ENCODE measurements at regions not wholly inside any gene's neighbourhood (a gene's known extent, or its start where the extent isn't known, plus 50 kb on each side); places are given as distances from the start of the nearest gene placed in this dataset.

DNA sequence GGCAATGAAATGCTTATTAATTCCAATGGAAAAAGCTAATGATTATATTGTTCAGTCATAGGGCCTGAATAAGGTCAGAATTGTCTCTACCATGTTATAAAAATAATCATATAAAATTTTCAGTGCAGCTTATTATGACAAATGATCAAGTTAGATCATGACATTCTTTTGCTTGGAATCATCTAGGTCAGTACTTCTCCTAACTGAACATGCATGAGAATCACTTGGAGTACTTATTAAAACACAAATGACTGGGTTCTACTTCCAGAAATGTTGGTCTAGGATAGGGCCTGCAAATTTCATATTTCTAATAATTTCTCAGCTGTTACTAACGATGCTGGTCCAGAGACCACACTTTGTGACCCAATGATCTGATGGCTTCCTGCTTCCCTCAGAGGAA lies 806.0 kb upstream of the ZNF608 start:
- no peak overlapping the region for H3K4me3 Mint-ChIP-seq
- no peak overlapping the region for H3K27ac Mint-ChIP-seq
- H3K4me1 Mint-ChIP-seq (ENCODE audit: low read depth): no peaks in the 10 kb centered on the region
- H3K27me3 Mint-ChIP-seq (ENCODE audit: insufficient read depth): no peaks in the 10 kb centered on the region
- no peaks in the 10 kb centered on the region for H3K36me3 Mint-ChIP-seq (ENCODE audit: low read depth)
- peaks cover 8% of the 10 kb centered on the region; the same call in 1 of the 2 replicates for H3K9me3 Mint-ChIP-seq
- DNase-seq: no peak
- TF ChIP-seq, protein P1, sequence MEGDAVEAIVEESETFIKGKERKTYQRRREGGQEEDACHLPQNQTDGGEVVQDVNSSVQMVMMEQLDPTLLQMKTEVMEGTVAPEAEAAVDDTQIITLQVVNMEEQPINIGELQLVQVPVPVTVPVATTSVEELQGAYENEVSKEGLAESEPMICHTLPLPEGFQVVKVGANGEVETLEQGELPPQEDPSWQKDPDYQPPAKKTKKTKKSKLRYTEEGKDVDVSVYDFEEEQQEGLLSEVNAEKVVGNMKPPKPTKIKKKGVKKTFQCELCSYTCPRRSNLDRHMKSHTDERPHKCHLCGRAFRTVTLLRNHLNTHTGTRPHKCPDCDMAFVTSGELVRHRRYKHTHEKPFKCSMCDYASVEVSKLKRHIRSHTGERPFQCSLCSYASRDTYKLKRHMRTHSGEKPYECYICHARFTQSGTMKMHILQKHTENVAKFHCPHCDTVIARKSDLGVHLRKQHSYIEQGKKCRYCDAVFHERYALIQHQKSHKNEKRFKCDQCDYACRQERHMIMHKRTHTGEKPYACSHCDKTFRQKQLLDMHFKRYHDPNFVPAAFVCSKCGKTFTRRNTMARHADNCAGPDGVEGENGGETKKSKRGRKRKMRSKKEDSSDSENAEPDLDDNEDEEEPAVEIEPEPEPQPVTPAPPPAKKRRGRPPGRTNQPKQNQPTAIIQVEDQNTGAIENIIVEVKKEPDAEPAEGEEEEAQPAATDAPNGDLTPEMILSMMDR (IDR thresholded peaks at IDR 0.05): no peak

DNA sequence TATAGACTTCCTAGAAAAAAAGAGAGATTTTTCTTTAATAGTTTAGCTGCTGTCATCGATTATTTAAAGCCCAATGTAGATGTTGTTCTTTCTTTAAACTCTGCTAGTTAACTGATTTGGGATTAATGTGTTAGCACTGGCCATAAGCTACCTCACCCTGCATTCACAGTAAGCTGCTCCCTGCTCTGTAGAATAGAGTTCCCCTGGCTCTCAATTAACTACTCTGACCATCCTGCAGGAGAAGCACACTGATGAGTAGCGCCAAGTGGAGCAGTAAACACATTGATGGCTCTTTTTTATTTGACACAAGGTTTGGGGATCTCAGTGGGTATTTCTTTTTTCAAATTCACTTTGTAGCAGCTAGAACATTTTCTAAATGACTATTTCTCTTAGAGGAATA lies 807.9 kb upstream of the ZNF608 start:
- Mint-ChIP-seq H3K27ac (no peak overlapping the region), H3K4me3 (no peak overlapping the region), H3K27me3 (ENCODE audit: insufficient read depth) (no peaks in the 10 kb centered on the region), H3K4me1 (ENCODE audit: low read depth) (no peaks in the 10 kb centered on the region), H3K9me3 (peaks cover 1% of the 10 kb centered on the region; the same call in 1 of the 2 replicates), H3K36me3 (ENCODE audit: low read depth) (no peaks in the 10 kb centered on the region)
- TF ChIP-seq, protein P1 (IDR thresholded peaks at IDR 0.05): no peak
- no peak for DNase-seq

DNA sequence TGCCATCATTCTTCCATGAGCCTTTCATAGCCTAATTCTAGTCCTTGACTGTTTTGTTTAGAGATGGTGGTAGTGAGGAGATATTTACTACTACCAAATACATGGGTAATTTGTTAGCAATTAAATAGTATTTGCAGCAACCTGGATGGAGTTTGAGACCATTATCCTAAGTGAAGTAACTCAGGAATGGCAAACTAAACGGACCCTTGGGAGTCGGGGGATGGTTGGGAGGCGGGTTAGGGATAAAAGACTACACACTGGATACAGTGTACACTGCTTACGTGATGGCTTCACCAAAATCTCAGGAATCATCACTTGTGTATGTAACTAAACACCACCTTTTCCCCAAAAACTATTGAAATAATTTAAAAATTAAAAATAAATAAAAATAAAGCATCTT lies 809.2 kb upstream of the ZNF608 start:
- TF ChIP-seq, protein P1 (IDR thresholded peaks at IDR 0.05): no peak
- no peaks in the 10 kb centered on the region for H3K4me1 Mint-ChIP-seq (ENCODE audit: low read depth)
- peaks cover 7% of the 10 kb centered on the region; the same call in 1 of the 2 replicates for H3K9me3 Mint-ChIP-seq
- no peak overlapping the region for H3K27ac Mint-ChIP-seq
- H3K4me3 Mint-ChIP-seq: no peak overlapping the region
- H3K27me3 Mint-ChIP-seq (ENCODE audit: insufficient read depth): no peaks in the 10 kb centered on the region
- H3K36me3 Mint-ChIP-seq (ENCODE audit: low read depth): no peaks in the 10 kb centered on the region
- no peak for DNase-seq

- Mint-ChIP-seq H3K9me3 (peaks cover 11% of the 10 kb centered on the region; the same call in 1 of the 2 replicates), H3K27me3 (ENCODE audit: insufficient read depth) (no peaks in the 10 kb centered on the region), H3K4me3 (no peak overlapping the region), H3K36me3 (ENCODE audit: low read depth) (no peaks in the 10 kb centered on the region), H3K27ac (no peak overlapping the region), H3K4me1 (ENCODE audit: low read depth) (no peaks in the 10 kb centered on the region)
- DNase-seq: no peak
- TF ChIP-seq, protein P1 (IDR thresholded peaks at IDR 0.05): no peak
These were observed 811.6 kb upstream of the ZNF608 start for GRCh38 chr5:125558016-125558415.

DNA sequence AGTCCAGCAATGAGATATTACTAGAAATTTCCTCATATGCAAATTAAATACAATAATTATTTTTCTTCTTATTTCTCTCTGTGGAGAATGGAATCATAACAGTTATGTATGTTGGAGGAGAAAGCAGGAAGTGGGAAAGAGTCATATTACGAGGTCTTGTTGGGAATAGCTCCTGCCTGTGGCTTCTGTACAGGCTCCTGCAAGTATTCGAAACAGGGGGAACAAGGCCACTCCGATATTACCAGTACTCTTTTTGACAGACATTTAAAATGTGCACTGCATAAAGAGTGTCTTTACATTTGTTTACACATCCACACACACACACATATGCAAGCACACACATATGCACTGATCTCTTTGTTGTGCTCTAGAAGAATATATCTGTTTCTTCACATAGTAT lies 812.0 kb upstream of the ZNF608 start:
- no peaks in the 10 kb centered on the region for H3K4me1 Mint-ChIP-seq (ENCODE audit: low read depth)
- H3K27ac Mint-ChIP-seq: no peak overlapping the region
- no peak for DNase-seq
- TF ChIP-seq, protein P1 (IDR thresholded peaks at IDR 0.05): no peak
- peaks cover 2% of the 10 kb centered on the region; the same call in 1 of the 2 replicates for H3K27me3 Mint-ChIP-seq (ENCODE audit: insufficient read depth)
- peaks cover 12% of the 10 kb centered on the region; the same call in 1 of the 2 replicates for H3K9me3 Mint-ChIP-seq
- H3K4me3 Mint-ChIP-seq: no peak overlapping the region
- no peaks in the 10 kb centered on the region for H3K36me3 Mint-ChIP-seq (ENCODE audit: low read depth)

- TF ChIP-seq, protein P1 (IDR thresholded peaks at IDR 0.05): no peak
- H3K4me3 Mint-ChIP-seq: no peak overlapping the region
- H3K9me3 Mint-ChIP-seq: peaks cover 12% of the 10 kb centered on the region; the same call in 1 of the 2 replicates
- H3K36me3 Mint-ChIP-seq (ENCODE audit: low read depth): no peaks in the 10 kb centered on the region
- H3K27ac Mint-ChIP-seq: no peak overlapping the region
- peaks cover 2% of the 10 kb centered on the region; the same call in 1 of the 2 replicates for H3K27me3 Mint-ChIP-seq (ENCODE audit: insufficient read depth)
- H3K4me1 Mint-ChIP-seq (ENCODE audit: low read depth): no peaks in the 10 kb centered on the region
- peak; percentile 29 for DNase-seq
These were observed 812.9 kb upstream of the ZNF608 start for GRCh38 chr5:125559296-125559695.

All from HFFc6 (cell line).